ENCODE measurements at regions not wholly inside any gene's neighbourhood (a gene's known extent, or its start where the extent isn't known, plus 50 kb on each side); places are given as distances from the start of the nearest gene placed in this dataset.

DNA sequence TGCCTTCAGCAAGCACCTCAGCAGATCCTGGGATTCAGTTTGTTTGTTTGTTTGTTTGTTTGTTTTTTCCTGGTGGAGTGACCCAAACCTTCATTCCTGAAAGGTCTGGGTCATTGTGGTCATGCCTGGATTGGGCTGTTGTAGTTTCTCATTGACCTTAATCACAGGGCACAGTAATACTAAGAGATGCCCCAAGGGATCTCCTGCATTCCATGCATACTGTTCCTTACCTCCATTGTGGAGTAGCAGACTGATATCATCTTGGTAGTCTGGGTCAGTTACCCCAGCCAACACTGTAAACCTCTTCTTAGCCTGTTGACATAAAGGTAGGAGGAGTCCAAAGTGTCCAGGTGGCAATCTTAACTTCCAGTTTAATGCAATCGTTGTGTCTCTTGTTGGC lies 1466.7 kb upstream of the CDH9 start:
- Histone ChIP-seq H3K36me3 (replicated peaks) (no peaks in the 10 kb centered on the region), H3K27me3 (replicated peaks) (no peaks in the 10 kb centered on the region), H3K27ac (no peak overlapping the region), H3K4me3 (ENCODE audit: low read depth, low read length) (no peak overlapping the region)
- no peak for DNase-seq
- in situ Hi-C loops (cut with HindIII; ENCODE audit: low pct_ligation_motif_present, low sequenced_read_pairs): no loop called here
- TF ChIP-seq CTCF (IDR thresholded peaks at IDR 0.05; ENCODE audit: low read depth, low read length, missing control alignments): no peak

DNA sequence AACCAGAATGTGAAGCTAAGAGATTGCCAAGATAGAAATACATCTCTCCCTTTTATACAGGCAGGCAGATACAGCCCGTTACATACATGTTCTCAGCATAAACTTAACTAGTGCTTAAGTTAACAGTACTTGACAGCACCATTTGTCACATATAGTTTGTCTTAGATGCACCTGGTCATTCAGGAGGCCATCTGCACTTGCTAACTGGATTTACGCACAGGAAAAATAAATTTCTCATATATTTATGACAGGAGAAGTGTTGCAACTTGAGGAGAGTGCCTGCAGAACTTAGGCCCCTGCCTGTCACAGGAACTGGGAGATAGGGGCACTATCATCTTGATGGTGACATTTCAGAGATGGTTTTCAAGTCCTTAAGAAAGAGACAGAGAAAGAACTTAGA lies 1462.1 kb upstream of the CDH9 start:
- Histone ChIP-seq H3K27ac (no peak overlapping the region), H3K36me3 (replicated peaks) (no peaks in the 10 kb centered on the region), H3K4me3 (ENCODE audit: low read depth, low read length) (no peak overlapping the region), H3K27me3 (replicated peaks) (no peaks in the 10 kb centered on the region)
- no peak for DNase-seq
- TF ChIP-seq CTCF (IDR thresholded peaks at IDR 0.05; ENCODE audit: low read depth, low read length, missing control alignments): no peak
- in situ Hi-C loops (cut with HindIII; ENCODE audit: low pct_ligation_motif_present, low sequenced_read_pairs): no loop called here

DNA sequence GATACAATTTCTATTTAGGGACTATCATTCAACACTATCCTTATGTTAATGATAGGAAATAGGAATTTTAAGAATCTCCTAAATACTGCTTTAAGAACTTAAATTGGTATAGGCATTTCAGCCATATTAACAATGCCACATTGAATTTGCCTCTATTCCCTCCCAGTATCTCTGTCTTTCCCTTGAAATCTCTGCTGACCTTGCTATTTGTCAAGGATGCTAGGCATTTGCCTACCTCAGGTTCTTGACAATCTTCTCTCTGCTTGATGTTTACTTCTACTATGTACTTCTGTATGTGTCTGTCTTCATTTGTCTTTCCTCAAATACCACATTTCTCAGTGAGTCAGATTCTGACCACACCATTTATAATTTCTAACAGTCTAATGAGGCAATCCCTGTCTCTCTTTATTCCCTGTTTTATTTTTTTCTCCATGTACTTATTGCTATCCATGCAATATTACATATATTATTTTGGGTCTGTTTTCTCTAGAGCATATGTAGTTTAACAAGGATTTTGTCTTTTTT lies 1461.4 kb upstream of the CDH9 start:
- no peak for DNase-seq
- H3K27ac ChIP-seq: no peak overlapping the region

DNA sequence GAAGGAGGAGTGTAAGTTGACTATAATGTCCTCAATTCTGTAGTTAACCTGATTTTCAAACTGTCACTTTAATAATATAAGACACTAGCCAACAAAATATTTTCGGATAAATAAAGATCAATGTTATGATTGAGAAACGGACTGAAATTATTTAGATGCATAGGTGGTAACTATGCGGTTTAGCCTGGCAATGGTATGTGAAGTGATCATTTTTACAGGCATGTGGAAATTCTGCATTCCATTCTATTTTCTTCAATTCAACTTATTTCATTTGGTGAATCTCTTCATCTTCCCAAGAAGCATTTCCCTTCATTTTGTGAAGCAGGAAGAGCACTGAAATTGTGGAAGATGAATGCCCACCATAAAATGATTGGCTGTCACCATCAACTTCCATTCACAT lies 1457.5 kb upstream of the CDH9 start:
- DNase-seq: no peak
- TF ChIP-seq CTCF (IDR thresholded peaks at IDR 0.05; ENCODE audit: low read depth, low read length, missing control alignments): no peak
- Histone ChIP-seq H3K36me3 (replicated peaks) (no peaks in the 10 kb centered on the region), H3K27me3 (replicated peaks) (no peaks in the 10 kb centered on the region), H3K27ac (no peak overlapping the region), H3K4me3 (ENCODE audit: low read depth, low read length) (no peak overlapping the region)
- in situ Hi-C loops (cut with HindIII; ENCODE audit: low pct_ligation_motif_present, low sequenced_read_pairs): no loop called here

More for the DNA sequence above, 1461.4 kb upstream of the CDH9 start:
- Histone ChIP-seq H3K4me3 (ENCODE audit: low read depth, low read length) (no peak overlapping the region), H3K36me3 (replicated peaks) (no peaks in the 10 kb centered on the region), H3K27me3 (replicated peaks) (no peaks in the 10 kb centered on the region)
- in situ Hi-C loops (cut with HindIII; ENCODE audit: low pct_ligation_motif_present, low sequenced_read_pairs): no loop called here
- no peak for TF ChIP-seq CTCF (IDR thresholded peaks at IDR 0.05; ENCODE audit: low read depth, low read length, missing control alignments)

DNA sequence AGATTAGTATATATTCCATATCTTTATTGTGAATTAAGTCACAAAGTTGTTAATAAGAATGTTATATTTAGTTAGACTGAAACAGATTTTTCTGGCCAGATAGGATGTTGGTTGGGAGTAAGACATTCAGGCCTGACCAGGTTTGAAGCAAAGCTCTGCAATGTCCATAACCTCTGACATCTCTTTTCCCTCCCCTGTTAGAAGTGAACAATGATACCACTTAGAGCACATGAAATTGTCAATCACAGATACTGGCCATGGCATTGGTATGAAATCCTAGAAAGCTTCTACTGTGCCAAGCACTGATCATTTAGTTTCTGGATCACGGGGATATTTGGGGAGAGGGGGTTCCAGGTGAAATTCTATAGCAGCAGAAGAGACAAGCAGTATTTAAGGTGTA lies 1455.1 kb upstream of the CDH9 start:
- H3K27ac ChIP-seq: no peak overlapping the region
- no peaks in the 10 kb centered on the region for H3K36me3 ChIP-seq (replicated peaks)
- no peak for DNase-seq
- no peaks in the 10 kb centered on the region for H3K27me3 ChIP-seq (replicated peaks)
- H3K4me3 ChIP-seq (ENCODE audit: low read depth, low read length): no peak overlapping the region
- TF ChIP-seq CTCF (IDR thresholded peaks at IDR 0.05; ENCODE audit: low read depth, low read length, missing control alignments): no peak
- in situ Hi-C loops (cut with HindIII; ENCODE audit: low pct_ligation_motif_present, low sequenced_read_pairs): no loop called here

DNA sequence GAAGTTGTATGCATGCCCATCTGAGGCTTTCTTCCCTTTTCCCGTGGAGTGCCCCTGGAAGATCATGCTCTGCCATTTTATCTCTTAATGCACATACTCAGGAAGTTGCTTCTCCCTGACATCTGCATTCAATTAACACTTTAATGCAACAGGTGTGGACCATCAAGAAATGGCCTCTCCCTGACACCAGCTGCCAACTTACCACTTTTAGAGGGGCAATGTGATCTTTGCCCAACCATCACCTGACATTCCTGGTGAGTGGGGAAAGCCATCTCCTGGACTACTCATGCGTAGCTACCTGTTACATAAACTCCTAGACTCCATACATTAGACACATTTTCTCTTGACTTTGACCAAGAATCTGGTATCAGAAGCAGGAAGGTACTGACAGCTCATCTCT lies 1450.4 kb upstream of the CDH9 start:
- H3K27me3 ChIP-seq (replicated peaks): no peaks in the 10 kb centered on the region
- no peak for TF ChIP-seq CTCF (IDR thresholded peaks at IDR 0.05; ENCODE audit: low read depth, low read length, missing control alignments)
- in situ Hi-C loops (cut with HindIII; ENCODE audit: low pct_ligation_motif_present, low sequenced_read_pairs): no loop called here
- no peaks in the 10 kb centered on the region for H3K36me3 ChIP-seq (replicated peaks)
- H3K27ac ChIP-seq: no peak overlapping the region
- H3K4me3 ChIP-seq (ENCODE audit: low read depth, low read length): no peak overlapping the region
- DNase-seq: no peak

Measured in brain microvascular endothelial cell (primary cell).